Neural cell (in vitro differentiated cells): ENCODE measurements at regions not wholly inside any gene's neighbourhood (a gene's known extent, or its start where the extent isn't known, plus 50 kb on each side); places are given as distances from the start of the nearest gene placed in this dataset.

Experiments
- H2AFZ ChIP-seq: fragments of 200-600, 300-800 bp; sonication (generic), shearing (Covaris generic); 2 replicates; pipeline ENCODE4 v1.6.0; 2014; ENCODE audit warnings: low read depth, mild to moderate bottlenecking, antibody characterized with exemption, low read length, moderate library complexity
- H3F3A ChIP-seq: fragments of 200-600 bp; shearing (Covaris generic); 2 replicates; pipeline ENCODE4 v1.6.1; 2016; ENCODE audit warnings: mild to moderate bottlenecking, moderate library complexity, mixed read lengths, antibody characterized with exemption, low read length; ENCODE audit not compliant: insufficient read depth, poor library complexity, severe bottlenecking
- H3K27ac ChIP-seq: fragments of 200-600, 300-800 bp; sonication (generic), shearing (Covaris generic); 2 replicates; pipeline ENCODE4 v1.5.1; 2014; ENCODE audit warnings: mild to moderate bottlenecking, low read length, moderate library complexity
- H3K27me3 ChIP-seq: fragments of 300-800, 200-600 bp; sonication (generic), shearing (Covaris generic); 2 replicates; pipeline ENCODE4 v1.6.0; 2014; ENCODE audit warnings: mild to moderate bottlenecking, low read depth, low read length, moderate library complexity; ENCODE audit not compliant: insufficient read depth
- H3K36me3 ChIP-seq: fragments of 300-800, 200-600 bp; sonication (generic), shearing (Covaris generic); 2 replicates; pipeline ENCODE4 v1.5.1; 2014; ENCODE audit warnings: mild to moderate bottlenecking, antibody characterized with exemption, low read length, moderate library complexity; ENCODE audit not compliant: insufficient read depth
- H3K4me2 ChIP-seq: fragments of 300-800, 200-600 bp; sonication (generic), shearing (Covaris generic); 2 replicates; pipeline ENCODE4 v1.6.0; 2014; ENCODE audit warnings: mild to moderate bottlenecking, low read length
- H3K4me3 ChIP-seq: fragments of 300-800, 200-600 bp; sonication (generic), shearing (Covaris generic); 2 replicates; pipeline ENCODE4 v1.5.1; 2014; ENCODE audit warnings: mild to moderate bottlenecking, low read length, moderate library complexity
- H3K79me2 ChIP-seq: fragments of 200-600 bp; shearing (Covaris generic); replicated peaks from 2 replicates; pipeline ENCODE4 v1.6.0; 2014; ENCODE audit warnings: mild to moderate bottlenecking, low read length, moderate library complexity; ENCODE audit not compliant: insufficient read depth
- H3K9ac ChIP-seq: fragments of 300-800, 200-600 bp; sonication (generic), shearing (Covaris generic); 2 replicates; pipeline ENCODE4 v1.6.1; 2016; ENCODE audit warnings: mild to moderate bottlenecking, low read length, mixed read lengths
- H3K9me2 ChIP-seq: fragments of 200-600 bp; shearing (Covaris generic); 2 replicates; pipeline ENCODE4 v1.6.1; 2016; ENCODE audit warnings: mild to moderate bottlenecking, low read length, mixed read lengths; ENCODE audit not compliant: insufficient read depth
- H3K9me3 ChIP-seq: fragments of 200-600, 300-800 bp; sonication (generic), shearing (Covaris generic); 2 replicates; pipeline ENCODE4 v1.6.1; 2016; ENCODE audit warnings: mild to moderate bottlenecking, mixed run types, low read length, moderate library complexity, mixed read lengths
- H4K20me1 ChIP-seq: fragments of 200-600 bp; shearing (Covaris generic); 2 replicates; pipeline ENCODE4 v1.6.1; 2016; ENCODE audit warnings: mild to moderate bottlenecking, mixed run types; ENCODE audit not compliant: insufficient read depth
- EP300 ChIP-seq: fragments of 450-650 bp; conservative IDR thresholded peaks from 2 replicates; pipeline ENCODE4 v1.6.1; 2014; ENCODE audit warnings: antibody characterized with exemption, mild to moderate bottlenecking, moderate library complexity; ENCODE audit not compliant: poor library complexity, severe bottlenecking
- EZH2 ChIP-seq: fragments of 200-600, 300-800 bp; shearing (Covaris generic), sonication (generic); IDR thresholded peaks from 2 replicates; pipeline ENCODE4 v1.6.1; 2014; ENCODE audit warnings: antibody characterized with exemption, low read length, borderline replicate concordance, mild to moderate bottlenecking; ENCODE audit not compliant: insufficient read depth, poor library complexity, severe bottlenecking
- MXI1 ChIP-seq: fragments of 450-650 bp; conservative IDR thresholded peaks from 2 replicates; pipeline ENCODE4 v1.6.1; 2014; ENCODE audit warnings: antibody characterized with exemption, mild to moderate bottlenecking; ENCODE audit not compliant: poor library complexity, severe bottlenecking
- POLR2AphosphoS5 ChIP-seq: IDR thresholded peaks from 2 replicates; pipeline ENCODE4 v1.6.1; 2012
- RAD21 ChIP-seq: fragments of 450-650 bp; conservative IDR thresholded peaks from 2 replicates; pipeline ENCODE4 v1.6.1; 2014; ENCODE audit warnings: antibody characterized with exemption, mild to moderate bottlenecking, moderate library complexity
- SMC3 ChIP-seq: fragments of 450-650 bp; conservative IDR thresholded peaks from 2 replicates; pipeline ENCODE4 v1.6.1; 2014; ENCODE audit warnings: antibody characterized with exemption, mild to moderate bottlenecking, moderate library complexity; ENCODE audit not compliant: poor library complexity
- TAF1 ChIP-seq: IDR thresholded peaks from 2 replicates; pipeline ENCODE4 v1.6.1; 2012; ENCODE audit warnings: low read depth
- TF ChIP-seq, protein P1 (sequence below): fragments of 450-650 bp; IDR thresholded peaks from 2 replicates; pipeline ENCODE4 v1.5.1; 2014; ENCODE audit warnings: antibody characterized with exemption, mild to moderate bottlenecking, moderate library complexity; ENCODE audit not compliant: poor library complexity, severe bottlenecking
- TF ChIP-seq, protein P2 (sequence below): IDR thresholded peaks from 2 replicates; pipeline ENCODE4 v1.6.1; 2012; ENCODE audit warnings: borderline replicate concordance

DNA sequence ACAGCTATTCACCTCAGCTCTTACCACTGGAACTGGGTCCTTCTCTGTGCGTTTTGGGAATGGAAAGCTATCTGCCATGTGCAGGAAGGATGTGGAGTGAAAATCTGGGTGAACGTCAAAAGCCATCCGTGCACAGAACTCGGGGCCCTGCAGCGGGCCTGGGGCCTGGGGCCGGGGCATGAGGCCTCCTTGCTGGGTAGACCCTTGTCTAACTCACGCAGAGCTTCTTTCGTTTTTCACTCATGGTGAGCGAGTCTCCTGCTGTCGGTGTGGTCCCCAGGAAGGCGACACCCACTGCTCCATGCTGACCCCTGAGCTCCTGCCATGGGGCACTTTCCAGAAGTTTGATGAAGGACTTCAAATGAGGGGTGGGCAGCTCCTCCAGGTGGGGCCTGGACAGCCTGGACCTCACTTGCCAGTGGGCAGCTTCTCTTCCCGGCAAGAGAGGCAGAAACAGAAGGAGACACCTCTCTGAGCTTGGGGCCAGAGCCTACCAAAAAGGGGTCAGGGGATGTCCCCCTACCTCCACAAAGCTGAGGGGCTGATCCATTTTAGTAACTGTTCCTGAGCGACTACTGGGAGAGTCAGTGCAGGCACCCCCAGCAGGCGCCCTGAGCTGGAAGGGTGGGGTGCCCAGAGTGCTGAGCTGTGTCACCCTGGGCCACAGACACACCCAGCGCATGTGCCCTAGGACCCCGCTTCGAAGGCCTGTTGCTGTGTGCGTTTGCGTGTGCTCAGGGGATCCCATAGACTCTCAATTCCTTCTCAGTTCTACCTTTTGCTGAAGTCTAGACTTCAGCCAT is 117.7 kb upstream of the HDAC4 start:
- H3K27me3 ChIP-seq = no peaks in the 10 kb centered on the region
- H3K36me3 ChIP-seq = no peaks in the 10 kb centered on the region
- no peaks in the 10 kb centered on the region for H3K9me3 ChIP-seq
- no peaks in the 10 kb centered on the region for H4K20me1 ChIP-seq
- no peak overlapping the region for H2AFZ ChIP-seq
- no peak overlapping the region for H3K4me2 ChIP-seq
- H3F3A ChIP-seq = no peaks in the 10 kb centered on the region
- TF ChIP-seq EP300 = no peak
- no peak for TF ChIP-seq EZH2
- no peak for TF ChIP-seq MXI1
- H3K9me2 ChIP-seq = no peaks in the 10 kb centered on the region
- H3K27ac ChIP-seq = peak overlapping the region; percentile 70
- H3K9ac ChIP-seq = peak overlapping the region; percentile 47
- no peaks in the 10 kb centered on the region for H3K79me2 ChIP-seq
- peak overlapping the region; percentile 30 for H3K4me3 ChIP-seq

DNA sequence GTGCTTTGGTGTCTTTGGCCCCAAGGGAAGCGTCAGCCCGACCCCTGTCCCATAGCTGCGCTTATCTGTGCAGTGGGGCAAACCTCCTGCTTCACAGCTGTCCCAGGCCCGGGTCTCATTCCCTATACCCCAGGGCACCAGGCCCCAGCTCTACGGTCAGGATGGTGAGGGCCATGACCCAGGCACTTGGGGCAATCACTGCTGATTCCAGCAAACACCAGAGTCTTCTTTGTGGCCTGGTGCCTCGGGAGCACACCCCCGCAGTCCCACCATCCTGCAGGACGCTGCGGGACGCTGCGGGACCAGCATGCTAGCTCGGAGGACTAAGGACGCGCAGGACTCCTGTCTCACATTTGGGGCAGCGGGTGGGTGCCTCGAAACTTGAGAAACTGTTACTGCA is 116.9 kb upstream of the HDAC4 start:
- Histone ChIP-seq H3K9ac (no peak overlapping the region), H3K27ac (no peak overlapping the region), H3F3A (no peaks in the 10 kb centered on the region)

More for the DNA sequence above, 116.9 kb upstream of the HDAC4 start:
- H3K27me3 ChIP-seq = no peaks in the 10 kb centered on the region
- no peaks in the 10 kb centered on the region for H3K9me2 ChIP-seq
- TF ChIP-seq RAD21 (no peak), POLR2AphosphoS5 (no peak), SMC3 (no peak), EP300 (no peak), TAF1 (no peak), MXI1 (no peak), EZH2 (no peak)
- TF ChIP-seq, protein P1, sequence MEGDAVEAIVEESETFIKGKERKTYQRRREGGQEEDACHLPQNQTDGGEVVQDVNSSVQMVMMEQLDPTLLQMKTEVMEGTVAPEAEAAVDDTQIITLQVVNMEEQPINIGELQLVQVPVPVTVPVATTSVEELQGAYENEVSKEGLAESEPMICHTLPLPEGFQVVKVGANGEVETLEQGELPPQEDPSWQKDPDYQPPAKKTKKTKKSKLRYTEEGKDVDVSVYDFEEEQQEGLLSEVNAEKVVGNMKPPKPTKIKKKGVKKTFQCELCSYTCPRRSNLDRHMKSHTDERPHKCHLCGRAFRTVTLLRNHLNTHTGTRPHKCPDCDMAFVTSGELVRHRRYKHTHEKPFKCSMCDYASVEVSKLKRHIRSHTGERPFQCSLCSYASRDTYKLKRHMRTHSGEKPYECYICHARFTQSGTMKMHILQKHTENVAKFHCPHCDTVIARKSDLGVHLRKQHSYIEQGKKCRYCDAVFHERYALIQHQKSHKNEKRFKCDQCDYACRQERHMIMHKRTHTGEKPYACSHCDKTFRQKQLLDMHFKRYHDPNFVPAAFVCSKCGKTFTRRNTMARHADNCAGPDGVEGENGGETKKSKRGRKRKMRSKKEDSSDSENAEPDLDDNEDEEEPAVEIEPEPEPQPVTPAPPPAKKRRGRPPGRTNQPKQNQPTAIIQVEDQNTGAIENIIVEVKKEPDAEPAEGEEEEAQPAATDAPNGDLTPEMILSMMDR = no peak
- TF ChIP-seq, protein P2, sequence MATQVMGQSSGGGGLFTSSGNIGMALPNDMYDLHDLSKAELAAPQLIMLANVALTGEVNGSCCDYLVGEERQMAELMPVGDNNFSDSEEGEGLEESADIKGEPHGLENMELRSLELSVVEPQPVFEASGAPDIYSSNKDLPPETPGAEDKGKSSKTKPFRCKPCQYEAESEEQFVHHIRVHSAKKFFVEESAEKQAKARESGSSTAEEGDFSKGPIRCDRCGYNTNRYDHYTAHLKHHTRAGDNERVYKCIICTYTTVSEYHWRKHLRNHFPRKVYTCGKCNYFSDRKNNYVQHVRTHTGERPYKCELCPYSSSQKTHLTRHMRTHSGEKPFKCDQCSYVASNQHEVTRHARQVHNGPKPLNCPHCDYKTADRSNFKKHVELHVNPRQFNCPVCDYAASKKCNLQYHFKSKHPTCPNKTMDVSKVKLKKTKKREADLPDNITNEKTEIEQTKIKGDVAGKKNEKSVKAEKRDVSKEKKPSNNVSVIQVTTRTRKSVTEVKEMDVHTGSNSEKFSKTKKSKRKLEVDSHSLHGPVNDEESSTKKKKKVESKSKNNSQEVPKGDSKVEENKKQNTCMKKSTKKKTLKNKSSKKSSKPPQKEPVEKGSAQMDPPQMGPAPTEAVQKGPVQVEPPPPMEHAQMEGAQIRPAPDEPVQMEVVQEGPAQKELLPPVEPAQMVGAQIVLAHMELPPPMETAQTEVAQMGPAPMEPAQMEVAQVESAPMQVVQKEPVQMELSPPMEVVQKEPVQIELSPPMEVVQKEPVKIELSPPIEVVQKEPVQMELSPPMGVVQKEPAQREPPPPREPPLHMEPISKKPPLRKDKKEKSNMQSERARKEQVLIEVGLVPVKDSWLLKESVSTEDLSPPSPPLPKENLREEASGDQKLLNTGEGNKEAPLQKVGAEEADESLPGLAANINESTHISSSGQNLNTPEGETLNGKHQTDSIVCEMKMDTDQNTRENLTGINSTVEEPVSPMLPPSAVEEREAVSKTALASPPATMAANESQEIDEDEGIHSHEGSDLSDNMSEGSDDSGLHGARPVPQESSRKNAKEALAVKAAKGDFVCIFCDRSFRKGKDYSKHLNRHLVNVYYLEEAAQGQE = no peak
- H2AFZ ChIP-seq = no peak overlapping the region
- no peaks in the 10 kb centered on the region for H4K20me1 ChIP-seq
- no peaks in the 10 kb centered on the region for H3K36me3 ChIP-seq
- no peak overlapping the region for H3K4me2 ChIP-seq
- H3K79me2 ChIP-seq = no peaks in the 10 kb centered on the region
- no peaks in the 10 kb centered on the region for H3K9me3 ChIP-seq
- H3K4me3 ChIP-seq = no peak overlapping the region
